Peyer's patch (tissue), 4 donors: ENCODE measurements at regions not wholly inside any gene's neighbourhood (a gene's known extent, or its start where the extent isn't known, plus 50 kb on each side); places are given as distances from the start of the nearest gene placed in this dataset.

Experiments
- CTCF ChIP-seq, 6 experiments: fragments of 450-650 bp in 4 of 6; fragments of 200-600 bp in 2 of 6; sonication (generic) in 1 of 6; IDR thresholded peaks; one replicate each; pipeline ENCODE4 v1.5.1; 2017 to 2019; ENCODE audit warnings: antibody characterized with exemption in 6 of 6, mild to moderate bottlenecking in 3 of 6, moderate library complexity in 1 of 6
- POLR2A ChIP-seq, 2 donors: fragments of 450-650 bp; IDR thresholded peaks; one replicate each; pipeline ENCODE4 v1.5.1; 2017; ENCODE audit warnings: antibody characterized with exemption in 2 of 2, mild to moderate bottlenecking in 2 of 2, moderate library complexity in 2 of 2

GRCh38 chr2:217207699-217208010 is 347.8 kb upstream of the TNP1 start:
- no peak for TF ChIP-seq CTCF (IDR thresholded peaks at IDR 0.05)
- TF ChIP-seq POLR2A (IDR thresholded peaks at IDR 0.05) = no peak
